ENCODE measurements at regions not wholly inside any gene's neighbourhood (a gene's known extent, or its start where the extent isn't known, plus 50 kb on each side); places are given as distances from the start of the nearest gene placed in this dataset.

DNA sequence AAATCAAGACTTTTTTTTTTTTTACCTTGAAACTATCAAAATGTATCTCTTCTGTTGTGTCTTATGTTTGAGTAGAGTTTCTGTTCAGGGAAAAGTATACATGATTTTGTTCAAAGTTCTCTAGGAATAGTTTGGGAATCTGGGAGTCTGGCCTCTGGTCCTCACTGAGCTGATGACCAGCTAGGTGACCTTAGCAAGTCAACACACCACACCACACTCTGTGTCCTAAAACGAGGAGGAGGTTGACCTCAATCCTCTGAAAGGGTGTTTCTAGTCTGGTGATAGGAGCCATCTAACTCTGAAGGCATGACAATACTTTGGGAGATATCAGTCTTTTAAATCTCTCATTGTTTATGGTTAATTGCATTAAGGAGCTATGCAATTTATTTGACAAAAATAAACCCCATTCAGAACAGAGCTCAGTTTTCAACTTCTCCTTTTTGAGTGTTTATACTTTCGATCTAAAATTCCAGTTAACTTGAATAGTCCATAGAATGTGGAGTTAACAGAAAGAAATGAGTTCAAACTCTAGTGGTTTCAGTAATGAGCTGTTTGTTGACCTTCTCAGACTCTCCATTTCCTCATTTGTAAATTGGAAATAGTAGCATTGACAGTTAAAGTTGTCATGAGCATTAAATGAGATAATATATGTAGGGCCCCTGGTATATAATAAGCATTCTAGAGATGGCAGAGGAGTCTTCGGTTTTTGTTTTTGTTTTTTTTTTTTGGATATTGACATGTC is 112.2 kb upstream of the LRRN1 start:
- H3K4me3 ChIP-seq (ENCODE audit: extremely low read depth, insufficient read depth, low read length, poor library complexity, severe bottlenecking): no peak overlapping the region
- H3K4me1 ChIP-seq (ENCODE audit: control insufficient read depth, insufficient read depth, low read length, poor library complexity, severe bottlenecking): no peaks in the 10 kb centered on the region
- 100% methylated on average over 1 of the region's 3 CpGs; no CpG with 5 or more reads in 1 of the 2 experiments for whole genome bisulfite sequencing, 2 experiments (ENCODE audit: insufficient coverage in 2 of 2)
- H3K9me3 ChIP-seq (ENCODE audit: control insufficient read depth, low read length): no peaks in the 10 kb centered on the region
- no peaks in the 10 kb centered on the region for H3K36me3 ChIP-seq (ENCODE audit: control insufficient read depth, insufficient read depth, low read length)
- H3K27ac ChIP-seq (ENCODE audit: low read depth, low read length, severe bottlenecking): no peak overlapping the region

DNA sequence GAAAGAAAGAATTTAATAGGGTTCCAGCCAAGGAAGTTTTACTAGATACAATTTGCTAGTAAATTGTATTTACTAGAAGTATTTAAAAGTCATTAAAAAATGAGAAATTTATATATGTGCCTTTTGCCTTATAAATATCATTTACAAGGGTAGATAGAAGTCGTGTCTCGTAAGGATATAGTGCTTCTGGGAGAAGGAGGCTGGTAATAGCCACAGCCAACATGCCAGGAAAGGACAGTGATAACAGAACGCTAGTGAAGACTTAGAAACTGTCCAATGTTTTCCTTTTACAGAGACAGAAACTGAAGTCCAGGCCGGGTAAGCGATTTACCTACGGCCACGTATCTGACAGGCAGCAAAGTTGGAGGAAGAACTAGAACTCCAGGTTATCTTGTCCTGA is 113.5 kb upstream of the LRRN1 start:
- no peaks in the 10 kb centered on the region for H3K9me3 ChIP-seq (ENCODE audit: control insufficient read depth, low read length)
- no peak overlapping the region for H3K27ac ChIP-seq (ENCODE audit: low read depth, low read length, severe bottlenecking)
- H3K4me1 ChIP-seq (ENCODE audit: control insufficient read depth, insufficient read depth, low read length, poor library complexity, severe bottlenecking): no peaks in the 10 kb centered on the region
- 92 to 96% methylated on average over 7 of the region's 7 CpGs for WGBS, 2 experiments (ENCODE audit: insufficient coverage in 2 of 2)
- no peak overlapping the region for H3K4me3 ChIP-seq (ENCODE audit: extremely low read depth, insufficient read depth, low read length, poor library complexity, severe bottlenecking)
- H3K36me3 ChIP-seq (ENCODE audit: control insufficient read depth, insufficient read depth, low read length): no peaks in the 10 kb centered on the region

DNA sequence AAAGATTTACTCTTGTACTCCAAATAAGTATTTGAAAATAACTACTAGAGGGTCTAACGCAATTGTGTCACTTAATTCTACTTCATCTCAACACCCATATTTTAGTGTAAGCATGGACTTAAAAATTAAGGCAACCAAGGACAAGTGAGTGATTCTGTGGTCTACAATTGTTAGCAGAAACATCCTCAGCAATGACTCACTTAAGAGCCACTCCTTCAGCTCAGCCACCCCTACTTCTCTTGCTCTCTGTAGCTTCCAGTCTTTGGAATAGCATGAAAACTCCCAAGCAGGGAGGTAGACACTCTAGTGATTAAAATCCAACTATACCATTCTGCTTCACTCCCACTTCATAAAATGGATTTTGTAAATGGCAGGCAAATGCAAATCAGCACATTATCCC is 116.0 kb upstream of the LRRN1 start:
- no CpG with 5 or more reads among the region's 1 CpG for WGBS, 2 experiments (ENCODE audit: insufficient coverage in 2 of 2)
- H3K4me1 ChIP-seq (ENCODE audit: control insufficient read depth, insufficient read depth, low read length, poor library complexity, severe bottlenecking): no peaks in the 10 kb centered on the region
- H3K9me3 ChIP-seq (ENCODE audit: control insufficient read depth, low read length): no peaks in the 10 kb centered on the region
- no peak overlapping the region for H3K27ac ChIP-seq (ENCODE audit: low read depth, low read length, severe bottlenecking)
- no peaks in the 10 kb centered on the region for H3K36me3 ChIP-seq (ENCODE audit: control insufficient read depth, insufficient read depth, low read length)
- H3K4me3 ChIP-seq (ENCODE audit: extremely low read depth, insufficient read depth, low read length, poor library complexity, severe bottlenecking): no peak overlapping the region

DNA sequence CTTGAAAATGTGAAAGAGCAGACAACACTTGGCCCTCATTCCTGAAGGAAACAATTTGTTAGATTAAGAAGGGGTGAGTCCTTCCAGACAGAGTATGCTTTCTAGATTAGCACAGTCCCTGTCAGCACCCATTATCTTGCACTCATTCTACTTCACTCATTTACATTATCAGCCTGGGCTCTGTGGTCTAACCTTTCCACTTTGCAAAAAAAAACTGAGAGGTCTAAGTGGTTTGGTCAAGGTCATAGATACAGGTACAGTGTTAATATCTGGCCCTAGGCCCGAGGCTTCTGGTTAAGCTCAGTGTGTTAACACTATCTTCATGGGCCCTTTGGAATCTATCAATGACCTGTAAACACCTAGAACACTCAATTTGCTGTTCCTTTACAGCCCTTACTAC is 123.4 kb upstream of the LRRN1 start:
- H3K36me3 ChIP-seq (ENCODE audit: control insufficient read depth, insufficient read depth, low read length): no peaks in the 10 kb centered on the region
- H3K4me1 ChIP-seq (ENCODE audit: control insufficient read depth, insufficient read depth, low read length, poor library complexity, severe bottlenecking): no peaks in the 10 kb centered on the region
- 83 to 91% methylated on average over 1 of the region's 1 CpG for WGBS, 2 experiments (ENCODE audit: insufficient coverage in 2 of 2)
- no peak overlapping the region for H3K4me3 ChIP-seq (ENCODE audit: extremely low read depth, insufficient read depth, low read length, poor library complexity, severe bottlenecking)
- H3K9me3 ChIP-seq (ENCODE audit: control insufficient read depth, low read length): no peaks in the 10 kb centered on the region
- no peak overlapping the region for H3K27ac ChIP-seq (ENCODE audit: low read depth, low read length, severe bottlenecking)

DNA sequence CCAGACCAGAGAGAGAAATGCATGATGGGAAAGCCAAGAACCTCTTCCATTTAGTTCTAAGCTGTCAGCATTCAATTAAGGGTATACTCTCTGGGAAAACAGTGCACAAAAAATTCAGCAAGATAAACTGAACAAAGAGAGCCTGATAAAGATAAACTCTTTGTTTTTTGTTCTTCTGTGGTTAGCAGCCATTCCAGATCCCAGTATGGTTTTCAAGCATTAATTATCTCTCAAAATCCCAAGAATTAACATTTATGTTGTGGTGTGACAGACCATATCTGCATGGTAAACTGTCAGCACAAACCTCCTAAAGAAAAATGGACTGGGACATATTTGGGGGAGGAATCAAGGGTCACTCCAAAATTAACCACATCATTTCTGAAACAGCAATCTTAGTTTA is 124.0 kb upstream of the LRRN1 start:
- H3K9me3 ChIP-seq (ENCODE audit: control insufficient read depth, low read length): no peaks in the 10 kb centered on the region
- no peak overlapping the region for H3K27ac ChIP-seq (ENCODE audit: low read depth, low read length, severe bottlenecking)
- H3K36me3 ChIP-seq (ENCODE audit: control insufficient read depth, insufficient read depth, low read length): no peaks in the 10 kb centered on the region
- no peaks in the 10 kb centered on the region for H3K4me1 ChIP-seq (ENCODE audit: control insufficient read depth, insufficient read depth, low read length, poor library complexity, severe bottlenecking)
- no peak overlapping the region for H3K4me3 ChIP-seq (ENCODE audit: extremely low read depth, insufficient read depth, low read length, poor library complexity, severe bottlenecking)

DNA sequence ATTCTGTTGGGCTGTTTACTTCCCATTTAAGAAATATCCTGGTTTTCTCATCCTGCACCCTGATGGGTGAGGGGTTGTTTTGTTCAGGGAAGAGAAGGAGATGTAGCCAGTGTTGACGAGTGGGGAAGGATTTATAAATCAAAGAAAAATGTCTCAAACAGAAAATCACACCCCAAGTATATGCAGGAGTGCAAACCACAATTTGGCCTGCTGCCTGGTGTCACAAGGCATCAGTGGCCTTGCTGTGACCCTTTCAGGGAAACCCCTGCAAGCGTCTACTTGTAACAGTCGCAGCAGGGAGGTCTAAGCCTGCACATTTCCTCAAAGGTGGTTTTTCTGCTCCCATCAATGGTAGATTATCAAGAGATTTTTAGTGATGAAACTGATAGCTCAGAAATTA is 132.6 kb upstream of the LRRN1 start:
- Histone ChIP-seq H3K27ac (ENCODE audit: low read depth, low read length, severe bottlenecking) (no peak overlapping the region), H3K36me3 (ENCODE audit: control insufficient read depth, insufficient read depth, low read length) (no peaks in the 10 kb centered on the region), H3K4me1 (ENCODE audit: control insufficient read depth, insufficient read depth, low read length, poor library complexity, severe bottlenecking) (peaks cover 9% of the 10 kb centered on the region), H3K9me3 (ENCODE audit: control insufficient read depth, low read length) (peaks cover 17% of the 10 kb centered on the region), H3K4me3 (ENCODE audit: extremely low read depth, insufficient read depth, low read length, poor library complexity, severe bottlenecking) (no peak overlapping the region)
- WGBS, 2 experiments (ENCODE audit: insufficient coverage in 2 of 2): 61 to 92% methylated on average over 2 of the region's 3 CpGs

DNA sequence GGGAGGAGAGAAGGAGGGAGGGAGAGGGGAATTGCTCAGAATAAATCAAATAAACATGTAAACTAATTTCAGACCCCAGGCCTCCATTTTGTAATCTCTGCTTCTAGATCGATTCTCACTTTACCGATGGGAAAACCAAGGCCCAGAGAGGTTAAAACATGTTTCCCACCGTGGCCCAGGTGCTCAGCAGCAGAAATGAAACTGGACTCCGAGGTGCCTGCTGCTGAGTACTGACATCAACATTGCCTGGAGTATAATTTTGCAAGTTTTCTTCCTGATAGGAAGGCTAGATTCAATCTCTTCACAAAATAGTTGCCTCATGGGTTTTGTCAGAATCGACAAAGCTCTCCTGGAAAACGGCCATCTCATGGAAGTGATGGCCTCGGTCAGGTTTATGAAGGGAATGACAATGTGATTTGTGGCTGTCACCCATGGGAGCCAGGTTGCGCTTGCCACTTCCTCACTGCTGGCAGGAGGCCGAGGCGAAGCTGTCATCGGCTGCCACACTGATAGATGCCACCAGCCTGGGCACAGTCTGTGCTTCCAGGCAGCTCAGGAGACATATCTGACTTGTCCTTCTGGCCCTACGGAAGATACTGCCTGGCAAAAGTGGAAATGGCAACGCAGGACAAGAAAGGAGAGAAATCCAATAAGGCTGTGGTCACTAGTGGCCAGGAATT is 133.1 kb upstream of the LRRN1 start:
- H3K27ac ChIP-seq (ENCODE audit: low read depth, low read length, severe bottlenecking): no peak overlapping the region
- peaks cover 17% of the 10 kb centered on the region for H3K9me3 ChIP-seq (ENCODE audit: control insufficient read depth, low read length)
- WGBS, 2 experiments (ENCODE audit: insufficient coverage in 2 of 2): 84 to 91% methylated on average over 12 to 13 of the region's 13 CpGs
- no peaks in the 10 kb centered on the region for H3K36me3 ChIP-seq (ENCODE audit: control insufficient read depth, insufficient read depth, low read length)
- peaks cover 9% of the 10 kb centered on the region for H3K4me1 ChIP-seq (ENCODE audit: control insufficient read depth, insufficient read depth, low read length, poor library complexity, severe bottlenecking)
- H3K4me3 ChIP-seq (ENCODE audit: extremely low read depth, insufficient read depth, low read length, poor library complexity, severe bottlenecking): no peak overlapping the region

DNA sequence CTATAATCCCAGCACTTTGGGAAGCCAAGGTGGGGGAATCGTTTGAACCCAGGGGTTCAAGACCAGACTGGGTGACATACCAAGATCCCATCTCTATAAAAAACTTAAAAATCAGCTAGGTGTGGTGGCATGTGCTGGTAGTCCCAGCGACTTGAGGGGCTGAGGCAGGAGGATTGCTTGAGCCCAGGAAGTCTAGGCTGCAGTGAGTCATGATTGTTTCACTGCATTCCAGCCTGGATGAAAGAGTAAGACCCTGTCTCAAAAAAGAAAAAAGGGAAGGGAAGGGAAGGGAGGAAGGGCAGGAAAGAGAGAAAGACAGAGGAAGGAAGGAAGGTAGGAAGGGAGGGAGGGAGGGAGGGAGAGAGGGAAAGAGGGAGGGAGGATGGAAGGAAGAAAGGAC is 133.7 kb upstream of the LRRN1 start:
- no peak overlapping the region for H3K4me3 ChIP-seq (ENCODE audit: extremely low read depth, insufficient read depth, low read length, poor library complexity, severe bottlenecking)
- WGBS, 2 experiments (ENCODE audit: insufficient coverage in 2 of 2): 54 to 60% methylated on average over 1 of the region's 2 CpGs
- peaks cover 9% of the 10 kb centered on the region for H3K4me1 ChIP-seq (ENCODE audit: control insufficient read depth, insufficient read depth, low read length, poor library complexity, severe bottlenecking)
- peaks cover 17% of the 10 kb centered on the region for H3K9me3 ChIP-seq (ENCODE audit: control insufficient read depth, low read length)
- no peak overlapping the region for H3K27ac ChIP-seq (ENCODE audit: low read depth, low read length, severe bottlenecking)
- no peaks in the 10 kb centered on the region for H3K36me3 ChIP-seq (ENCODE audit: control insufficient read depth, insufficient read depth, low read length)

DNA sequence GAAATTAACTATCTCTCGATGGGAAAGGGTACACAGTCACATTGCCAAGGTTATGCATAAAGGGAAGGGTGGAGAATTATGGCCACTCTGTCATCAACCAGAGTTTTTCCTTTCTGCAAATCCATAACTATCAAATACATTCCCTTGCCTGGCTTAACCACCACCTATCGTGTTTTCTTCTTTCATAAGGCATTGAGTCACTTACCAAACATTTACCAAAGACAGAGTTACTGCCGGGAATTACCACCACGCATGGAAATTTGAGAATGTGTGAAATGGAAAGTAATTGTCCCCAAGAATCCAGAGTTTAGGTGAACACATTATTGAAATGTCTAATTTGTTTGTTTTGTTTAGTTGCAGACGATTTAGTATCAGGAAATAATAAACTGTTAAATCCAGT is 134.3 kb upstream of the LRRN1 start:
- H3K4me1 ChIP-seq (ENCODE audit: control insufficient read depth, insufficient read depth, low read length, poor library complexity, severe bottlenecking): peaks cover 9% of the 10 kb centered on the region
- peaks cover 17% of the 10 kb centered on the region for H3K9me3 ChIP-seq (ENCODE audit: control insufficient read depth, low read length)
- H3K27ac ChIP-seq (ENCODE audit: low read depth, low read length, severe bottlenecking): no peak overlapping the region
- no peak overlapping the region for H3K4me3 ChIP-seq (ENCODE audit: extremely low read depth, insufficient read depth, low read length, poor library complexity, severe bottlenecking)
- WGBS, 2 experiments (ENCODE audit: insufficient coverage in 2 of 2): 93 to 100% methylated on average over 1 of the region's 5 CpGs
- no peaks in the 10 kb centered on the region for H3K36me3 ChIP-seq (ENCODE audit: control insufficient read depth, insufficient read depth, low read length)

DNA sequence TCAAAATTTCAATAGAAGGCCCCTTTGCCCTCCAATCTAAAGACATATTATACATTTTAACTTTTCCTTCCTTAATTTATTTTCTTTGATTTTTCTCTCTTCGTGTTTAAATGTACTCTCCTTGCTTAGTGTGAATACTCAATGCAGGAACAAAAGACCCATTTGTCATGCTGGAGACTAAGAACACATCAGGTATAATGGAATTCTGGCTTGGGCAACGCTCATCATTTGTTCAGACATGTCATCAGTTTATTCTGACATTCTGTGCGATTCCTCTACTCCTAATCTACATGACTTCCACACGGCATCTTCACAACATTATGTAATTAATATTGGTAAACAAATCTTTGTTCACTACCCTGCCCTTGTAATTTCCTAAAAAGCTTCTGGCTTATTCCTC is 136.6 kb upstream of the LRRN1 start:
- no peaks in the 10 kb centered on the region for H3K36me3 ChIP-seq (ENCODE audit: control insufficient read depth, insufficient read depth, low read length)
- H3K9me3 ChIP-seq (ENCODE audit: control insufficient read depth, low read length): peaks cover 17% of the 10 kb centered on the region
- WGBS, 2 experiments (ENCODE audit: insufficient coverage in 2 of 2): no CpG with 5 or more reads among the region's 4 CpGs
- peaks cover 9% of the 10 kb centered on the region for H3K4me1 ChIP-seq (ENCODE audit: control insufficient read depth, insufficient read depth, low read length, poor library complexity, severe bottlenecking)
- H3K4me3 ChIP-seq (ENCODE audit: extremely low read depth, insufficient read depth, low read length, poor library complexity, severe bottlenecking): no peak overlapping the region
- H3K27ac ChIP-seq (ENCODE audit: low read depth, low read length, severe bottlenecking): no peak overlapping the region

DNA sequence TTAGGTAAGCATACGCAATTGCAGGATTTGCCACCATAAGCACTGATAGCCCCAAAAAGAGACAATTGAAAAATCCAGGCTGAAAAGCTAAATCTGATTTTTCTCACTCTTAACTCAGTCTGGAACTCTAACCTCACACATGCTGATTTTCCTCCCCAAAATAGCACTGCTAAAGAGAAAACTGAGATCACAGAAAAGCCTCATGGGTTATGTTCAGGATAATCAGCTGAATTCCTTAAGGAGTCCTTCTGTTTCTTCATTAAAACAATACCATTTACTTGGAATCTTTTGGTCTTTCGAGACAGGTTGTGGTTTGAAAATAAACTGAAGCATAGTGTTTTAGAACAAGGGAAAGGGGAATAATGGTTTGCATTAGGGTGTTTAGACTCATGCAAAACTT is 144.3 kb upstream of the LRRN1 start:
- no peak overlapping the region for H3K4me3 ChIP-seq (ENCODE audit: extremely low read depth, insufficient read depth, low read length, poor library complexity, severe bottlenecking)
- H3K9me3 ChIP-seq (ENCODE audit: control insufficient read depth, low read length): no peaks in the 10 kb centered on the region
- WGBS, 2 experiments (ENCODE audit: insufficient coverage in 2 of 2): 69% methylated on average over 2 of the region's 2 CpGs; no CpG with 5 or more reads in 1 of the 2 experiments
- H3K36me3 ChIP-seq (ENCODE audit: control insufficient read depth, insufficient read depth, low read length): no peaks in the 10 kb centered on the region
- no peak overlapping the region for H3K27ac ChIP-seq (ENCODE audit: low read depth, low read length, severe bottlenecking)
- no peaks in the 10 kb centered on the region for H3K4me1 ChIP-seq (ENCODE audit: control insufficient read depth, insufficient read depth, low read length, poor library complexity, severe bottlenecking)

Data from mesodermal cell (in vitro differentiated cells).